K562 (cell line): ENCODE measurements at regions not wholly inside any gene's neighbourhood (a gene's known extent, or its start where the extent isn't known, plus 50 kb on each side); places are given as distances from the start of the nearest gene placed in this dataset.

ENCODE experiments used
- AFF4 ChIP-seq: sonication (generic); formaldehyde crosslinking; IDR thresholded peaks from 2 replicates; pipeline ENCODE4 v1.8.0; 2023; ENCODE audit warnings: mild to moderate bottlenecking, missing genetic modification reagents
- ATF2 ChIP-seq: sonication (generic); formaldehyde crosslinking; IDR thresholded peaks from 2 replicates; pipeline ENCODE4 v1.8.1; 2022; ENCODE audit warnings: missing genetic modification reagents
- NEUROD1 ChIP-seq: fragments of 150-350 bp; IDR thresholded peaks from 2 replicates; pipeline ENCODE4 v1.6.1; 2014; ENCODE audit warnings: borderline replicate concordance, low read length, low read depth; ENCODE audit not compliant: partially characterized antibody
- OTX1 ChIP-seq: fragments of 450-650 bp; formaldehyde crosslinking; IDR thresholded peaks from 2 replicates; pipeline ENCODE4 v1.4.0; 2022; ENCODE audit warnings: mild to moderate bottlenecking
- PATZ1 ChIP-seq: fragments of 250-450 bp; sonication (Bioruptor Pico); IDR thresholded peaks from 2 replicates; pipeline ENCODE4 v1.5.0; 2020; ENCODE audit warnings: mild to moderate bottlenecking, borderline replicate concordance
- STAT5B ChIP-seq: fragments of 250-450 bp; sonication (Bioruptor Pico); IDR thresholded peaks from 2 replicates; pipeline ENCODE4 v1.8.0; 2021; ENCODE audit warnings: mild to moderate bottlenecking, inconsistent platforms
- ZNF316 ChIP-seq: fragments of 450-650 bp; IDR thresholded peaks from 2 replicates; pipeline ENCODE4 v1.6.1; 2016
- ZNF318 ChIP-seq, 2 experiments: fragments of 450-650 bp; IDR thresholded peaks; 2 replicates each; pipeline ENCODE4 v1.6.1; 2016; ENCODE audit warnings: mild to moderate bottlenecking in 2 of 2, borderline replicate concordance in 1 of 2, low read depth in 1 of 2, moderate library complexity in 1 of 2

- no peak for TF ChIP-seq ZNF318 (IDR thresholded peaks at IDR 0.05; ENCODE audit: borderline replicate concordance in 1 of 2, low read depth in 1 of 2)
- no peak for TF ChIP-seq ATF2
- peak; percentile 0; the same call in 1 of the 2 replicates for TF ChIP-seq AFF4 (CRISPR knock-in tag)
- no peak for TF ChIP-seq PATZ1 (CRISPR knock-in tag)
- TF ChIP-seq OTX1 (CRISPR knock-in tag): no peak
- TF ChIP-seq ZNF316: no peak
- TF ChIP-seq NEUROD1: no peak
- TF ChIP-seq STAT5B: no peak
Observed at GRCh38 chr6:26312501-26313397, 52.2 kb upstream of the BTN3A2 start (continued).
